ENCODE measurements at regions not wholly inside any gene's neighbourhood (a gene's known extent, or its start where the extent isn't known, plus 50 kb on each side); places are given as distances from the start of the nearest gene placed in this dataset.

DNA sequence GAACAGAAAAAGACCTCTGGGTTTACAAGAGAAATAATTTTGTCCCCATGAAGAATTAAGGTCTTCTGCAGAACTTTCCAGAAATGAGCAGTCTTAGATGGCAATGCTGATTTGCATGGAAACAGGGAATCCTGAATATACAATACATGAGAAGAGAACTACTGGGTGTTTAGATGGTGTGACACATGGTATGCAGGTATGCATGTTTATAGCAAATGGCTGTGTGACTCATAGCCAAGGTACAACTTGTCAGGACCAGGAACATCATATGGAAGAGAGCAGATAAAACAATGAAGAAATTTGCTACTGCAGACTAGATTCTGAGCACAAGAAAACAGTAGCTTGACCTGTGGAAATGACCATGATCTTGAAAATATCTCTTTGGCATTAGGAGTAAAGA is 907.8 kb downstream of the GATA3 start:
- intact Hi-C loops (cut with micrococcal nuclease; ENCODE audit: unreplicated experiment) = no loop called here
- no peak overlapping the region for H3K27ac ChIP-seq (ENCODE audit: control insufficient read depth, insufficient read depth)
- ATAC-seq = no peak
- no peaks in the 10 kb centered on the region for H3K4me1 ChIP-seq (ENCODE audit: control insufficient read depth, insufficient read depth, low read length)
- no peaks in the 10 kb centered on the region for H3K27me3 ChIP-seq (replicated peaks in 1 of 2; ENCODE audit: control insufficient read depth in 2 of 2, insufficient read depth in 2 of 2, low read length in 1 of 2)
- H3K36me3 ChIP-seq (ENCODE audit: control insufficient read depth in 2 of 2, insufficient read depth in 2 of 2, low read length in 1 of 2) = no peaks in the 10 kb centered on the region
- DNase-seq (ENCODE audit: low read depth, low spot score) = no peak
- POLR2A ChIA-PET = no interaction called here
- no peaks in the 10 kb centered on the region for H3K9me3 ChIP-seq (replicated peaks; ENCODE audit: control insufficient read depth, insufficient read depth, low read length)
- H4K20me1 ChIP-seq (ENCODE audit: control insufficient read depth, insufficient read depth) = no peaks in the 10 kb centered on the region
- RAD21 ChIA-PET (ENCODE audit: unreplicated experiment) = no interaction called here
- H2AFZ ChIP-seq (ENCODE audit: control insufficient read depth, low read depth, low read length) = no peak overlapping the region
- no peak overlapping the region for H3K4me2 ChIP-seq (ENCODE audit: control insufficient read depth, insufficient read depth)
- H3K79me2 ChIP-seq (ENCODE audit: control insufficient read depth, insufficient read depth, low read length) = no peaks in the 10 kb centered on the region
- TF ChIP-seq CBFB (IDR thresholded peaks at IDR 0.05; ENCODE audit: low read depth) = no peak
- no peak for TF ChIP-seq NKRF (conservative IDR thresholded peaks at IDR 0.05)
- TF ChIP-seq BCLAF1 (IDR thresholded peaks at IDR 0.05) = no peak
- TF ChIP-seq TCF3 (IDR thresholded peaks at IDR 0.05; ENCODE audit: borderline replicate concordance, insufficient read depth, low read depth, low read length) = no peak
- TF ChIP-seq BCL11A (IDR thresholded peaks at IDR 0.05; ENCODE audit: low read depth, low read length) = no peak
- TF ChIP-seq HDGF (IDR thresholded peaks at IDR 0.05) = no peak
- TF ChIP-seq RB1 (IDR thresholded peaks at IDR 0.05; ENCODE audit: borderline replicate concordance) = no peak
- TF ChIP-seq HDAC6 (IDR thresholded peaks at IDR 0.05; ENCODE audit: unreplicated experiment) = no peak
- no peak for TF ChIP-seq ZSCAN29 (IDR thresholded peaks at IDR 0.05)
- TF ChIP-seq, protein P1, sequence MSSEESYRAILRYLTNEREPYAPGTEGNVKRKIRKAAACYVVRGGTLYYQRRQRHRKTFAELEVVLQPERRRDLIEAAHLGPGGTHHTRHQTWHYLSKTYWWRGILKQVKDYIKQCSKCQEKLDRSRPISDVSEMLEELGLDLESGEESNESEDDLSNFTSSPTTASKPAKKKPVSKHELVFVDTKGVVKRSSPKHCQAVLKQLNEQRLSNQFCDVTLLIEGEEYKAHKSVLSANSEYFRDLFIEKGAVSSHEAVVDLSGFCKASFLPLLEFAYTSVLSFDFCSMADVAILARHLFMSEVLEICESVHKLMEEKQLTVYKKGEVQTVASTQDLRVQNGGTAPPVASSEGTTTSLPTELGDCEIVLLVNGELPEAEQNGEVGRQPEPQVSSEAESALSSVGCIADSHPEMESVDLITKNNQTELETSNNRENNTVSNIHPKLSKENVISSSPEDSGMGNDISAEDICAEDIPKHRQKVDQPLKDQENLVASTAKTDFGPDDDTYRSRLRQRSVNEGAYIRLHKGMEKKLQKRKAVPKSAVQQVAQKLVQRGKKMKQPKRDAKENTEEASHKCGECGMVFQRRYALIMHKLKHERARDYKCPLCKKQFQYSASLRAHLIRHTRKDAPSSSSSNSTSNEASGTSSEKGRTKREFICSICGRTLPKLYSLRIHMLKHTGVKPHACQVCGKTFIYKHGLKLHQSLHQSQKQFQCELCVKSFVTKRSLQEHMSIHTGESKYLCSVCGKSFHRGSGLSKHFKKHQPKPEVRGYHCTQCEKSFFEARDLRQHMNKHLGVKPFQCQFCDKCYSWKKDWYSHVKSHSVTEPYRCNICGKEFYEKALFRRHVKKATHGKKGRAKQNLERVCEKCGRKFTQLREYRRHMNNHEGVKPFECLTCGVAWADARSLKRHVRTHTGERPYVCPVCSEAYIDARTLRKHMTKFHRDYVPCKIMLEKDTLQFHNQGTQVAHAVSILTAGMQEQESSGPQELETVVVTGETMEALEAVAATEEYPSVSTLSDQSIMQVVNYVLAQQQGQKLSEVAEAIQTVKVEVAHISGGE (CRISPR knock-in tag; IDR thresholded peaks at IDR 0.05) = no peak
- no peak for TF ChIP-seq NR2C2 (IDR thresholded peaks at IDR 0.05; ENCODE audit: borderline replicate concordance, control insufficient read depth, insufficient read length, low read depth)
- BruUV-seq (replicated peaks) = no TSS peak
- no peak for FAIRE-seq
- in situ Hi-C loops (cut with MboI) = no loop called here
- no peak overlapping the region for H3K9ac ChIP-seq (ENCODE audit: control insufficient read depth, insufficient read depth, low read length)
- SMC1A ChIA-PET (ENCODE audit: uncharacterized antibody, unreplicated experiment) = no interaction called here
- CTCF ChIA-PET = interaction anchor here (1.1 kb wide), 1 partner anchor 83 kb away, joined by 3 read pairs; no protein-coding TSS in a partner anchor
- H3K4me3 ChIP-seq = no peak overlapping the region
